Osteocyte (in vitro differentiated cells): ENCODE measurements at regions not wholly inside any gene's neighbourhood (a gene's known extent, or its start where the extent isn't known, plus 50 kb on each side); places are given as distances from the start of the nearest gene placed in this dataset.

Experiments
- DNase-seq: peaks from one replicate; pipeline ENCODE4 v3.0.0; 2021; ENCODE audit warnings: mixed read lengths; ENCODE audit not compliant: unreplicated experiment; ENCODE audit errors: extremely low spot score
- H3K27ac Mint-ChIP-seq: one replicate; pipeline ENCODE4 v1.8.0; 2021; ENCODE audit warnings: mild to moderate bottlenecking, mixed read lengths; ENCODE audit not compliant: unreplicated experiment
- H3K27me3 Mint-ChIP-seq: one replicate; pipeline ENCODE4 v1.8.0; 2021; ENCODE audit warnings: mixed read lengths; ENCODE audit not compliant: unreplicated experiment
- H3K36me3 Mint-ChIP-seq: one replicate; pipeline ENCODE4 v1.8.0; 2021; ENCODE audit warnings: mixed read lengths; ENCODE audit not compliant: unreplicated experiment
- H3K4me1 Mint-ChIP-seq: one replicate; pipeline ENCODE4 v1.8.0; 2021; ENCODE audit warnings: mixed read lengths; ENCODE audit not compliant: unreplicated experiment
- H3K4me3 Mint-ChIP-seq: one replicate; pipeline ENCODE4 v1.8.0; 2021; ENCODE audit warnings: mild to moderate bottlenecking, moderate library complexity, mixed read lengths; ENCODE audit not compliant: unreplicated experiment
- H3K9me3 Mint-ChIP-seq: one replicate; pipeline ENCODE4 v1.8.0; 2021; ENCODE audit warnings: mixed read lengths; ENCODE audit not compliant: unreplicated experiment
- CTCF ChIP-seq: fragments of 200-600 bp; sonication (generic); IDR thresholded peaks from 2 replicates; pipeline ENCODE4 v1.5.0; 2021; ENCODE audit warnings: antibody characterized with exemption, mild to moderate bottlenecking, moderate library complexity

GRCh38 chr1:238404481-238404880 is 513.8 kb upstream of the ZP4 start:
- H3K4me1 Mint-ChIP-seq, result peaks cover 20% of the 10 kb centered on the region
- TF ChIP-seq CTCF, result no peak
- H3K36me3 Mint-ChIP-seq, result no peaks in the 10 kb centered on the region
- DNase-seq, result no peak
- no peak overlapping the region for H3K4me3 Mint-ChIP-seq
- no peaks in the 10 kb centered on the region for H3K9me3 Mint-ChIP-seq
- H3K27me3 Mint-ChIP-seq, result no peaks in the 10 kb centered on the region
- H3K27ac Mint-ChIP-seq, result no peak overlapping the region

- no peak for DNase-seq
- H3K27me3 Mint-ChIP-seq, result no peaks in the 10 kb centered on the region
- H3K9me3 Mint-ChIP-seq, result no peaks in the 10 kb centered on the region
Observed at GRCh38 chr1:238401144-238401543, 510.4 kb upstream of the ZP4 start.

GRCh38 chr1:238399558-238399957 is 508.8 kb upstream of the ZP4 start:
- DNase-seq, result no peak
- Mint-ChIP-seq H3K27ac (no peak overlapping the region), H3K9me3 (no peaks in the 10 kb centered on the region), H3K4me3 (no peak overlapping the region), H3K4me1 (peaks cover 2% of the 10 kb centered on the region), H3K27me3 (no peaks in the 10 kb centered on the region), H3K36me3 (no peaks in the 10 kb centered on the region)
- TF ChIP-seq CTCF, result peak; percentile 32

More at GRCh38 chr1:238401144-238401543, 510.4 kb upstream of the ZP4 start:
- Mint-ChIP-seq H3K36me3 (no peaks in the 10 kb centered on the region), H3K4me3 (no peak overlapping the region), H3K4me1 (peaks cover 12% of the 10 kb centered on the region), H3K27ac (no peak overlapping the region)
- TF ChIP-seq CTCF, result no peak

GRCh38 chr1:238396140-238396539 is 505.4 kb upstream of the ZP4 start:
- Mint-ChIP-seq H3K4me1 (peaks cover 2% of the 10 kb centered on the region), H3K4me3 (no peak overlapping the region), H3K27me3 (no peaks in the 10 kb centered on the region), H3K27ac (no peak overlapping the region), H3K9me3 (no peaks in the 10 kb centered on the region), H3K36me3 (no peaks in the 10 kb centered on the region)
- TF ChIP-seq CTCF, result no peak
- no peak for DNase-seq

GRCh38 chr1:238384381-238384780 is 493.7 kb upstream of the ZP4 start:
- Mint-ChIP-seq H3K36me3 (no peaks in the 10 kb centered on the region), H3K27me3 (no peaks in the 10 kb centered on the region), H3K4me1 (peaks cover 7% of the 10 kb centered on the region), H3K4me3 (no peak overlapping the region), H3K9me3 (no peaks in the 10 kb centered on the region), H3K27ac (no peak overlapping the region)
- no peak for DNase-seq
- no peak for TF ChIP-seq CTCF
